ENCODE measurements at regions not wholly inside any gene's neighbourhood (a gene's known extent, or its start where the extent isn't known, plus 50 kb on each side); places are given as distances from the start of the nearest gene placed in this dataset.

GRCh38 chr2:83795777-83796176 lies 663.3 kb downstream of the SUCLG1 start:
- TF ChIP-seq EP300 (IDR thresholded peaks at IDR 0.05; ENCODE audit: borderline replicate concordance): no peak
- TF ChIP-seq RAD21 (IDR thresholded peaks at IDR 0.05; ENCODE audit: low read depth): no peak
- TF ChIP-seq CEBPB (IDR thresholded peaks at IDR 0.05): no peak
- no peak for TF ChIP-seq EGR1 (IDR thresholded peaks at IDR 0.05)
- TF ChIP-seq YY1 (IDR thresholded peaks at IDR 0.05; ENCODE audit: low read depth): no peak
